IMR-90 (cell line): ENCODE measurements at regions not wholly inside any gene's neighbourhood (a gene's known extent, or its start where the extent isn't known, plus 50 kb on each side); places are given as distances from the start of the nearest gene placed in this dataset.
A peak's percentile ranks its signal among the peaks of the same experiment; 100 is the strongest.

Experiments
- BHLHE40 ChIP-seq: fragments of 150-350 bp; IDR thresholded peaks from 2 replicates; pipeline ENCODE4 v1.6.1; 2016; ENCODE audit warnings: mild to moderate bottlenecking, low read depth, low read length
- CHD1 ChIP-seq: IDR thresholded peaks from 2 replicates; pipeline ENCODE4 v1.6.1; 2012; ENCODE audit warnings: low read depth, low read length, improper control_type of control experiment
- MAFK ChIP-seq: IDR thresholded peaks from 2 replicates; pipeline ENCODE4 v1.6.1; 2012; ENCODE audit warnings: low read depth, low read length, improper control_type of control experiment
- POLR2A ChIP-seq: IDR thresholded peaks from 2 replicates; pipeline ENCODE4 v1.6.1; 2012; ENCODE audit warnings: mild to moderate bottlenecking, low read depth, low read length
- RAD21 ChIP-seq: IDR thresholded peaks from 2 replicates; pipeline ENCODE4 v1.6.1; 2012; ENCODE audit warnings: low read length, improper control_type of control experiment
- RFX5 ChIP-seq: IDR thresholded peaks from 2 replicates; pipeline ENCODE4 v1.8.0; 2012; ENCODE audit warnings: low read depth, mild to moderate bottlenecking, low read length, moderate library complexity
- USF2 ChIP-seq: fragments of 150-350 bp; IDR thresholded peaks from 2 replicates; pipeline ENCODE4 v1.6.1; 2017; ENCODE audit warnings: mild to moderate bottlenecking, antibody characterized with exemption, low read length, low read depth
- TF ChIP-seq, protein P1 (sequence below): conservative IDR thresholded peaks from 2 replicates; pipeline ENCODE4 v1.5.1; 2012; ENCODE audit warnings: mild to moderate bottlenecking, low read depth, low read length, improper control_type of control experiment
- TF ChIP-seq, protein P2 (sequence below): fragments of 150-350 bp; IDR thresholded peaks from 2 replicates; pipeline ENCODE4 v1.6.1; 2016; ENCODE audit warnings: low read depth, mild to moderate bottlenecking, low read length, moderate library complexity, borderline replicate concordance

DNA sequence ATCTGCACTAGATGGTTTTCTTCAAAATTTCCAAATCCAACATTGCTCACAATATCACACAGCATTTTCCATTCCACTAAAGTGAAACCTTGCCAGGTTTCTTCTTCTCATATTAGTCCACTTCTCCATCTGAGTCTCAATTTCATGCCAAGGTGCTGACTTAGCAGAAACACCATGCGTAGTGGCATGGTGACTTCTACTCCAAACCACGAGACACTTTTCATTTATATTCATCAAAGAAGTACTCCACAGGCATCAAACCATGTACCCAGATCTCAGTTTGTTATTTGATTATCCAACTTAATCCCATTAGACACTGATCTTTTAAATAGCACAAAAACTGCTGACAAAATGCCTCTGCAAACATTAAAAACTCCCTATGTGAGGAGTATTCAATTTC lies 233.4 kb upstream of the ITGA1 start:
- TF ChIP-seq, protein P1, sequence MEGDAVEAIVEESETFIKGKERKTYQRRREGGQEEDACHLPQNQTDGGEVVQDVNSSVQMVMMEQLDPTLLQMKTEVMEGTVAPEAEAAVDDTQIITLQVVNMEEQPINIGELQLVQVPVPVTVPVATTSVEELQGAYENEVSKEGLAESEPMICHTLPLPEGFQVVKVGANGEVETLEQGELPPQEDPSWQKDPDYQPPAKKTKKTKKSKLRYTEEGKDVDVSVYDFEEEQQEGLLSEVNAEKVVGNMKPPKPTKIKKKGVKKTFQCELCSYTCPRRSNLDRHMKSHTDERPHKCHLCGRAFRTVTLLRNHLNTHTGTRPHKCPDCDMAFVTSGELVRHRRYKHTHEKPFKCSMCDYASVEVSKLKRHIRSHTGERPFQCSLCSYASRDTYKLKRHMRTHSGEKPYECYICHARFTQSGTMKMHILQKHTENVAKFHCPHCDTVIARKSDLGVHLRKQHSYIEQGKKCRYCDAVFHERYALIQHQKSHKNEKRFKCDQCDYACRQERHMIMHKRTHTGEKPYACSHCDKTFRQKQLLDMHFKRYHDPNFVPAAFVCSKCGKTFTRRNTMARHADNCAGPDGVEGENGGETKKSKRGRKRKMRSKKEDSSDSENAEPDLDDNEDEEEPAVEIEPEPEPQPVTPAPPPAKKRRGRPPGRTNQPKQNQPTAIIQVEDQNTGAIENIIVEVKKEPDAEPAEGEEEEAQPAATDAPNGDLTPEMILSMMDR: no peak
- TF ChIP-seq POLR2A (no peak), RFX5 (no peak), RAD21 (no peak), MAFK (peak; percentile 81), BHLHE40 (no peak), USF2 (no peak), CHD1 (no peak)
- TF ChIP-seq, protein P2, sequence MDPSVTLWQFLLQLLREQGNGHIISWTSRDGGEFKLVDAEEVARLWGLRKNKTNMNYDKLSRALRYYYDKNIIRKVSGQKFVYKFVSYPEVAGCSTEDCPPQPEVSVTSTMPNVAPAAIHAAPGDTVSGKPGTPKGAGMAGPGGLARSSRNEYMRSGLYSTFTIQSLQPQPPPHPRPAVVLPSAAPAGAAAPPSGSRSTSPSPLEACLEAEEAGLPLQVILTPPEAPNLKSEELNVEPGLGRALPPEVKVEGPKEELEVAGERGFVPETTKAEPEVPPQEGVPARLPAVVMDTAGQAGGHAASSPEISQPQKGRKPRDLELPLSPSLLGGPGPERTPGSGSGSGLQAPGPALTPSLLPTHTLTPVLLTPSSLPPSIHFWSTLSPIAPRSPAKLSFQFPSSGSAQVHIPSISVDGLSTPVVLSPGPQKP: no peak
